Neural progenitor cell (in vitro differentiated cells): ENCODE measurements at regions not wholly inside any gene's neighbourhood (a gene's known extent, or its start where the extent isn't known, plus 50 kb on each side); places are given as distances from the start of the nearest gene placed in this dataset.

Experiments
- DNase-seq: peaks from one replicate; pipeline ENCODE4 v3.0.0-alpha.2; 2016; ENCODE audit warnings: low spot score
- H2AFZ ChIP-seq: fragments of 200-600 bp; sonication (generic); replicated peaks from 2 replicates; pipeline ENCODE4 v1.6.1; 2016; ENCODE audit warnings: antibody characterized with exemption
- H3F3A ChIP-seq: fragments of 200-600 bp; sonication (generic); 2 replicates; pipeline ENCODE4 v1.6.1; 2016; ENCODE audit warnings: antibody characterized with exemption, low read depth
- H3K27ac ChIP-seq: fragments of 200-600 bp; sonication (generic); 2 replicates; pipeline ENCODE4 v1.5.1; 2016; ENCODE audit warnings: mild to moderate bottlenecking
- H3K27me3 ChIP-seq: fragments of 200-600 bp; sonication (generic); 2 replicates; pipeline ENCODE4 v1.6.1; 2016; ENCODE audit warnings: mild to moderate bottlenecking, moderate library complexity
- H3K36me3 ChIP-seq: fragments of 200-600 bp; sonication (generic); 2 replicates; pipeline ENCODE4 v1.5.1; 2016
- H3K4me1 ChIP-seq: fragments of 200-600 bp; sonication (generic); 2 replicates; pipeline ENCODE4 v1.6.1; 2016; ENCODE audit warnings: mixed run types
- H3K4me2 ChIP-seq: fragments of 200-600 bp; sonication (generic); 2 replicates; pipeline ENCODE4 v1.6.1; 2016
- H3K4me3 ChIP-seq: fragments of 200-600 bp; sonication (generic); 2 replicates; pipeline ENCODE4 v1.5.1; 2016
- H3K79me2 ChIP-seq: fragments of 200-600 bp; sonication (generic); 2 replicates; pipeline ENCODE4 v1.6.1; 2016; ENCODE audit warnings: low read depth
- H3K9ac ChIP-seq: fragments of 200-600 bp; sonication (generic); 2 replicates; pipeline ENCODE4 v1.6.1; 2016
- H3K9me3 ChIP-seq: fragments of 200-600 bp; sonication (generic); 2 replicates; pipeline ENCODE4 v1.5.1; 2016; ENCODE audit warnings: low read depth
- H4K20me1 ChIP-seq: fragments of 200-600 bp; sonication (generic); 2 replicates; pipeline ENCODE4 v1.6.1; 2016; ENCODE audit warnings: low read depth
- H3K27ac Mint-ChIP-seq: 3 replicates; pipeline ENCODE4 v1.8.0; 2021; ENCODE audit warnings: mixed read lengths
- H3K27me3 Mint-ChIP-seq: 2 replicates; pipeline ENCODE4 v1.8.0; 2022; ENCODE audit warnings: low read depth, mild to moderate bottlenecking, inconsistent platforms, moderate library complexity, mixed read lengths; ENCODE audit not compliant: insufficient read depth
- H3K36me3 Mint-ChIP-seq: 3 replicates; pipeline ENCODE4 v1.8.0; 2021; ENCODE audit warnings: mixed read lengths
- H3K4me1 Mint-ChIP-seq: 3 replicates; pipeline ENCODE4 v1.8.0; 2021; ENCODE audit warnings: mixed read lengths
- H3K4me3 Mint-ChIP-seq: 3 replicates; pipeline ENCODE4 v1.8.0; 2021; ENCODE audit warnings: mild to moderate bottlenecking, moderate library complexity, mixed read lengths
- H3K9me3 Mint-ChIP-seq: 3 replicates; pipeline ENCODE4 v1.8.0; 2020; ENCODE audit warnings: mixed read lengths
- CTCF ChIP-seq: fragments of 200-600 bp; sonication (generic); IDR thresholded peaks from 2 replicates; pipeline ENCODE4 v1.5.1; 2017; ENCODE audit warnings: antibody characterized with exemption, mild to moderate bottlenecking
- EZH2 ChIP-seq: fragments of 200-600 bp; sonication (generic); IDR thresholded peaks from 2 replicates; pipeline ENCODE4 v1.6.1; 2017; ENCODE audit warnings: antibody characterized with exemption, mild to moderate bottlenecking, moderate library complexity
- EZH2phosphoT487 ChIP-seq: fragments of 200-600 bp; sonication (generic); IDR thresholded peaks from 2 replicates; pipeline ENCODE4 v1.6.1; 2017; ENCODE audit warnings: antibody characterized with exemption

GRCh38 chr4:36709991-36710390, 428.6 kb downstream of the DTHD1 start:
- H3K9me3 Mint-ChIP-seq = no peaks in the 10 kb centered on the region
- Histone ChIP-seq H4K20me1 (no peaks in the 10 kb centered on the region), H3K27me3 (no peaks in the 10 kb centered on the region), H3K4me2 (no peak overlapping the region), H3K4me1 (no peaks in the 10 kb centered on the region), H3K4me3 (no peak overlapping the region), H3K27ac (no peak overlapping the region), H3F3A (no peaks in the 10 kb centered on the region), H3K9me3 (no peaks in the 10 kb centered on the region), H3K36me3 (no peaks in the 10 kb centered on the region), H2AFZ (no peak overlapping the region), H3K79me2 (no peaks in the 10 kb centered on the region), H3K9ac (no peak overlapping the region)
- DNase-seq = no peak
- no peak overlapping the region for H3K27ac Mint-ChIP-seq
- no peaks in the 10 kb centered on the region for H3K4me1 Mint-ChIP-seq
- TF ChIP-seq EZH2 (no peak), EZH2phosphoT487 (no peak), CTCF (no peak)
- no peaks in the 10 kb centered on the region for H3K36me3 Mint-ChIP-seq
- no peak overlapping the region for H3K4me3 Mint-ChIP-seq
- H3K27me3 Mint-ChIP-seq = no peaks in the 10 kb centered on the region

- Histone ChIP-seq H3K4me1 (no peaks in the 10 kb centered on the region), H3K79me2 (no peaks in the 10 kb centered on the region), H3K9ac (no peak overlapping the region), H2AFZ (no peak overlapping the region), H3K9me3 (no peaks in the 10 kb centered on the region), H3K36me3 (no peaks in the 10 kb centered on the region), H3K27me3 (no peaks in the 10 kb centered on the region), H3F3A (no peaks in the 10 kb centered on the region), H3K4me2 (no peak overlapping the region), H3K4me3 (no peak overlapping the region), H4K20me1 (no peaks in the 10 kb centered on the region), H3K27ac (no peak overlapping the region)
- Mint-ChIP-seq H3K4me3 (no peak overlapping the region), H3K4me1 (no peaks in the 10 kb centered on the region), H3K9me3 (no peaks in the 10 kb centered on the region), H3K36me3 (no peaks in the 10 kb centered on the region), H3K27ac (no peak overlapping the region), H3K27me3 (no peaks in the 10 kb centered on the region)
- no peak for DNase-seq
- TF ChIP-seq CTCF (no peak), EZH2 (no peak), EZH2phosphoT487 (no peak)
Measured at GRCh38 chr4:36712013-36712412, 430.6 kb downstream of the DTHD1 start.

- H3K4me2 ChIP-seq = no peak overlapping the region
- no peaks in the 10 kb centered on the region for H3K79me2 ChIP-seq
- H3F3A ChIP-seq = no peaks in the 10 kb centered on the region
- no peaks in the 10 kb centered on the region for H3K27me3 Mint-ChIP-seq
- no peaks in the 10 kb centered on the region for H4K20me1 ChIP-seq
- H2AFZ ChIP-seq = no peak overlapping the region
- no peaks in the 10 kb centered on the region for H3K27me3 ChIP-seq
- H3K9me3 Mint-ChIP-seq = peaks cover 2% of the 10 kb centered on the region
- no peaks in the 10 kb centered on the region for H3K36me3 ChIP-seq
- H3K9ac ChIP-seq = no peak overlapping the region
- H3K27ac Mint-ChIP-seq = no peak overlapping the region
- no peaks in the 10 kb centered on the region for H3K36me3 Mint-ChIP-seq
- no peak overlapping the region for H3K4me3 ChIP-seq
- H3K4me3 Mint-ChIP-seq = no peak overlapping the region
- no peaks in the 10 kb centered on the region for H3K4me1 ChIP-seq
- peaks cover 8% of the 10 kb centered on the region for H3K4me1 Mint-ChIP-seq
- no peak for DNase-seq
- no peak for TF ChIP-seq EZH2phosphoT487
- TF ChIP-seq EZH2 = no peak
- no peak for TF ChIP-seq CTCF
- H3K9me3 ChIP-seq = no peaks in the 10 kb centered on the region
- H3K27ac ChIP-seq = no peak overlapping the region
Measured at GRCh38 chr4:36716874-36717273, 435.5 kb downstream of the DTHD1 start.

- Mint-ChIP-seq H3K27me3 (no peaks in the 10 kb centered on the region), H3K4me1 (peaks cover 8% of the 10 kb centered on the region), H3K36me3 (no peaks in the 10 kb centered on the region), H3K27ac (no peak overlapping the region), H3K9me3 (peaks cover 2% of the 10 kb centered on the region), H3K4me3 (no peak overlapping the region)
- Histone ChIP-seq H3K4me2 (no peak overlapping the region), H3K4me1 (no peaks in the 10 kb centered on the region), H3K9me3 (no peaks in the 10 kb centered on the region), H2AFZ (no peak overlapping the region), H3F3A (no peaks in the 10 kb centered on the region), H3K9ac (no peak overlapping the region), H4K20me1 (no peaks in the 10 kb centered on the region), H3K27ac (no peak overlapping the region), H3K79me2 (no peaks in the 10 kb centered on the region), H3K36me3 (no peaks in the 10 kb centered on the region), H3K27me3 (no peaks in the 10 kb centered on the region), H3K4me3 (no peak overlapping the region)
- no peak for DNase-seq
- TF ChIP-seq CTCF (no peak), EZH2phosphoT487 (no peak), EZH2 (no peak)
Measured at GRCh38 chr4:36719425-36719824, 438.0 kb downstream of the DTHD1 start.
